Stimulated activated naive CD4-positive, alpha-beta T cell treated with Interleukin-2 at 50 U/mL for 16 hours (primary cell): ENCODE measurements at regions not wholly inside any gene's neighbourhood (a gene's known extent, or its start where the extent isn't known, plus 50 kb on each side); places are given as distances from the start of the nearest gene placed in this dataset.
"Not testable (repeated sequence)": the region's sequence is repeated elsewhere in the genome, so short reads cannot be mapped to it uniquely, and the experiment has no call there.

Source experiments
- DNase-seq: peaks from one replicate; lab custom pipeline; 2025; lab: John Stamatoyannopoulos, UW

DNA sequence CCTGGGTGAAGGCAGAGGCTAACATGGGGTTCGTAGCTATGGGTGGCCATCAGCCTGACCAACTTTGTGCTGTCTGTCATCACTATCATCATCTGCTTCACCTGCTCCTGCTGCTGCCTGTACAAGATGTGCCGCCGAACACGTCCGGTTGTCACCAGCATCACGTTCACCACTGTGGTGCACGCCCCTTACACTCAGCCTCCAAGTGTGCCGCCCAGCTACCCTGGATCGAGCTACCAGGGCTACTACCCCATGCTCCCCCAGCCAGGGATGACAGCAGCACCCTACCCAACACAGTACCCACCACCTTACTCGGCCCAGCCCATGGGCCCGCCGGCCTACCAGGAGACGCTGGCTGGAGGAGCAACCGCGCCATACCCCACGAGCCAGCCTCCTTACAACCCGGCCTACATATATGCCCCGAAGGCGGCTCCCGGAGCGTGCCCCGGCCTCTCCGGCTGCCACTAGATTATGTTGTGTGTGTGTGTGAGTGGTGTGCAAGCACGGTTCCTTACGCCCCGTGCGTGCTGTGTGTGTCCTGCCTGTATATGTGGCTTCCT is 213.4 kb upstream of the XIST start:
- DNase-seq, result no peak

DNA sequence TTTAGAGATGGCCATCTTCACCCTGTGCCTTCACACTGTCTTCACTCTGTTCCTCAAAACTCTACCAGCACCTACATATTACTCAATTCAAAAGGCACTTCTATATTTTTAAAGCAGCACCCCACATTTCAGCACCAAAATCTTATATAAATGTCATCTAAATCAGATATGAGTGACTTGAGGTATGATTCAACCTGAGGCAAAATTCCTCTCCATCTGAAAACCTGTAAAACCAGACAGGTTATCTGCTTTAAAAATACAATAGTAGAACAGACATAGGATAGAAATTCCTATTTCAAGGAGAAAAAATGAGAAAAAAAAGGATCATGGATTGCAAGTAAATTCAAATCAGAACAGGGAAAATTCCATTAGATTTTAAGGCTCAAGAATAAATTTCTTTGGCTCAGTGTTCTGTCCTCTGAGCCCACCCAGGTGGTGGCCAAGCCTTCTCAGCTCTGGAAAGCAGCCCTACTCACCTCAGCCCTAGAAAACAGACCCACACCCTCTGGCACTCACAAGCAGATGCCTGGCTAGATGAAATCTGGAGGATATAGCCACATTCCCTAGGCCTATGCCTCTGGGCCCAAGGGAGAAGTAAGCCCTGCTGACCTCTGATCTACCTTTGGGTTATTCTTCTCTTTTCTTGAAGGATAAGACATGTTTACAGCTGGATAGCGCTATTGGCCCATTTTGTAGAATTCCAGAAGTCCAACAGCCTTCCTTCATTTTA is 211.1 kb upstream of the XIST start:
- no peak for DNase-seq

DNA sequence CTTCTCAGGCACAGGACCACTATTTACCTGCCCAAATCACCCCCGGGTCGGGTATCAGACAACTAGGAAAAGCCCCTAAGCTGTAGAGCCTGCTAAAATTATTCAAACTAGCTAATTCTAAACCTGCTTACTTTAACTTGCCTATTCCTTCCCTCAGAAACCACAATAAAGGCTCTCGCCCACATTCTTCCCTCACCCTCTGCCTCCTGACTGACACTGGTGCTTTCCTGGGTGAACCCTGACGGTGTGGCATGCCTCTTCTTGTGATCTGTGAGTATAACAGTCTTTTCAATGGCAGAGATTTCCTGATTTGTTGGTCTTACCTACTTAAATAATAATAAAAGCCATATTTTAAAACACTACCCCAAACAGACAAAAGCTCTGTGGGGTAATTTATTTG is 209.4 kb upstream of the XIST start:
- no peak for DNase-seq

DNA sequence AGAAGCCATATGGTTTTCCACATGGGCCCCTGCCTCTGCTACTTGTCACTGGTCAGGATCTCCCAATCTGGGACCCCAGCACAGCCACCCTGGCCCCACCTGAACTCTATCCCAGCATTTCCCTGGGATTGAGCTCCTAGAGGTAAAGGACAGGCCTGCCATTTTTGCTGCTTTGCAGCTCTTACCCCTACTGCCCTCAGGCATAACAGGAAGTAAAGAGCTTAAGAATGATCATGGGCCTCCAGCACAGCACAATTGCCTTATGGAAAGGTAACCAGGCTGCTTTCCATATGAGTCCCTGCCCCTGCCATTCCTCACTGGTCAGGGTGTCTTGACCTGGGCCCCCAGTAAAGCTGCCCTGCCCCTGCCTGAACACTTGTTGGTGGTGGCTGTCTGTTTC is 196.6 kb upstream of the XIST start:
- no peak for DNase-seq

DNA sequence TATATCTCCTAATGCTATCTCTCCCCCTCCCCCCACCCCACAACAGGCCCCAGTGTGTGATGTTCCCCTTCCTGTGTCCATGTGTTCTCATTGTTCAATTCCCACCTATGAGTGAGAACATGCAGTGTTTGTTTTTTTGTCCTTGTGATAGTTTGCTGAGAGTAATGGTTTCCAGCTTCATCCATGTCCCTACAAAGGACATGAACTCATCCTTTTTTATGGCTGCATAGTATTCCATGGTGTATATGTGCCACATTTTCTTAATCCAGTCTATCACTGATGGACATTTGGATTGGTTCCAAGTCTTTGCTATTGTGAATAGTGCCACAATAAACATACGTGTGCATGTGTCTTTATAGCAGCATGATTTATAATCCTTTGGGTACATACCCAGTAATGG is 181.6 kb upstream of the XIST start:
- not testable (repeated sequence) for DNase-seq

DNA sequence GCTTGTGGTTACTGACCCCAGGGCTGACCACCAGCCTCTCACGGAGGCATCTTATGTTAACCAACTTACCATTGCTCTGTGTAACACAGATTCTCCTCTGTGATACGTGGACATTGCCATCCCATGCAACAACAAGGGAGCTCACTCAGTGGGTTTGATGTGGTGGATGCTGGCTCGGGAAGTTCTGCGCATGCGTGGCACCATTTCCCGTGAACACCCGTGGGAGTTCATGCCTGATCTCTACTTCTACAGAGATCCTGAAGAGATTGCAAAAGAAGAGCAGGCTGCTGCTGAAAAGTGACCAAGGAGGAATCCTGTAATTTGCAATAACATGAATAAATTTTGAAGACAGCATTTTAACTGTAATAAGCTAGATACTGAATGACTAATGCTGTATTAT is 179.0 kb upstream of the XIST start:
- DNase-seq, result not testable (repeated sequence)

DNA sequence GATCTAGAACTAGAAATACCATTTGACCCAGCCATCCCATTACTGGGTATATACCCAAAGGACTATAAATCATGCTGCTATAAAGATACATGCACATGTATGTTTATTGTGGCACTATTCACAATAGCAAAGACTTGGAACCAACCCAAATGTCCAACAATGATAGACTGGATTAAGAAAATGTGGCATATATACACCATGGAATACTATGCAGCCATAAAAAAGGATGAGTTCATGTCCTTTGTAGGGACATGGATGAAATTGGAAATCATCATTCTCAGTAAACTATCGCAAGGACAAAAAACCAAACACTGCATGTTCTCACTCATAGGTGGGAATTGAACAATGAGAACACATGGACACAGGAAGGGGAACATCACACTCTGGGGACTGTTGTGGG is 178.3 kb upstream of the XIST start:
- DNase-seq, result not testable (repeated sequence)

DNA sequence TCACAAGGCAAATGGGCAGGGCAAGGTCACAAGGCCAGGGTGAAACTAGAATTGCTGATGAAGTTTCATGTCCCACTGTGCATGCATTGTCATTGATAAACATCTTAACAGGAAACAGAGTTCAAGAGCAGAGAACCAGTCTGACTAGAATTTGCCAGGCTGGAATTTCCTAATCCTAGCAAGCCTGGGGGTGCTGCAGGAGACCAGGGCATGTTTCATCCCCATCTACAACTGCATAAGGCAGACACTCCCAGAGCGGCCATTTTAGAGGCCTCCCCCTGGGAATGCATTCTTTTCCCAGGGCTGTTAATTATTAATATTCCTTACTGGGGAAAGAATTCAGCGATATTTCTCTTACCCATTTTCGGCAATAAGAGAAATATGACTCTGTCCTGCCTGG is 172.6 kb upstream of the XIST start:
- not testable (repeated sequence) for DNase-seq

DNA sequence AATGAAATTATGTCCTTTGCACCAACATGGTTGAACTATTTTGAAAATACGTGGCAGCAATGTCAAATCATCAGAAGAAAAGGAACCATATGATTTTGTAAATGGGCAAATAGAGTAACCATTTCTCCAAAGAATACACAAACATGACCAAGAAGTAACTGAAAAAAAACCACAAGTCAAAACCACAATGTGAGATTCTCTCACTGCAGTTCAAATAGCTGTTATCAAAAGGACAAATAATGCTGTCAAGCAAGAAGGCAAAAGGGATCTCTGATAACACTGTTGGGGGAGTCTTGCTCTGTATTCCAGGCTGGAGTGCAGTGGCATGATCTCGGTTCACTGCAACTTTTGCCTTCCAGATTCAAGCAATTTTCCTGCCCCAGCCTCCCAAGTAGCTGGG is 170.7 kb upstream of the XIST start:
- no peak for DNase-seq

DNA sequence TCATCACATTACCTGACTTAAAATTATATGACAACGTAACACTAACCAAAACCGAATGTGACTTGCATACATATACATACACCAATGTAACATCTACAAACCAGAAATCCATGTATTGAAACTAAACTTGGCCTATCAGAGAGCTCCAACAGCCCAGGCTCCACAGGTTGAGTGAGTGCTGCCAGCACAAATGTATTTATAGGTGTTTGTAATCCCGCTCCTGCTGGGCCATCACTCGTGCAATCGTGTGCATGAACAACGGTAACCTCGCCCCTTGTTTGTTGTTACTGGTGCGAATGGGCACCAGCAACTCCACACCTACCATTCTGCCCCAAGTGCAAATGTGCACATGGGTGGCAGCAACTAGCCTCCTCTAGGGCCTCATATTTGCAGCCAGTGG is 165.7 kb upstream of the XIST start:
- DNase-seq, result no peak

DNA sequence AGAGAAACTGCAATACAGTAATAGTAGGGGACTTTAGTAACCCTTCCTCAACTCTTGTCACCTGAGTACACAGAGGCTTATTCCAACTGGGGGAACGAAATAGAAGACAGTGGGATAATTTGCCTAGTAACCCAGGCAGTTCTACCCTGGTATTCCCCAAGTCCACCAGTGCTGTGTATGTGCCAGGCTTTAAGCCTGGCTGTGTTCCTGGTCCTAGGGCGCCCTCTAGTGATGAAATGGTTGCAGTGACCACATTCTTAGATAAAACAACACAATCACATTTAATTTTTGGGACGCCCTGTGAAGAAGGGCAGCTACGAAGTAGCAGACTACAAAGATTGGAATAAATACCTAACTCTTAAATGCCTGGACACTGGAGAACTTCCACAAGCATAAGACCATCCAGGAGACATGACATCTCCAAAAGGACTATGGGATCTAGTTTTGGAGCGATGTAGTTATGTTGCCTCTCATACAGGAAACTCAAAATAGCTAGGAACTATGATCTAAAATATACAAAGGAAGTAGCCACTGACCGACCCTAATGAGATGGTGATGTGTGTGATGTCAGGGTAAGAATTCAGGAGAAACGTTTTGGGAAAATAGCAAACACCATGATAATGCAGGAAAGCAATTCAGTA is 163.0 kb upstream of the XIST start:
- DNase-seq, result peak; percentile 18

DNA sequence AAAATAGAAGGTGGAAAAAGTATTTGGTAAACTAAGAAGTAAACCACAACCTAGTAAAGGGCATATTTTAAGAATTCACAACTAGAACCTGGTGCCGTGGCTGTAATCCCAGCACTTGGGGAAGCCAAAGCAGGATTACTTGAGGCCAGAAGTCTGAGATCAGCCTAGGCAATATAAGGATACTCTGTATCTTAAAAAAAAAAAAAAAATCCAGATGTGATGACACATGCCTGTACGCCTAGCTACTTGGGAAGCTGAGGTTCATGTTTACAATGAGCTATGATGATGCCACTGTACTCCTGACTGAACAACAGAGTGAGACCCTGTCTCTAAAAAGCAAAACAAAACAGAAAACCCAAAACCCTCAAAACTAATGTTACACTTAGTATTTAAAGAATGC is 156.5 kb upstream of the XIST start:
- no peak for DNase-seq

DNA sequence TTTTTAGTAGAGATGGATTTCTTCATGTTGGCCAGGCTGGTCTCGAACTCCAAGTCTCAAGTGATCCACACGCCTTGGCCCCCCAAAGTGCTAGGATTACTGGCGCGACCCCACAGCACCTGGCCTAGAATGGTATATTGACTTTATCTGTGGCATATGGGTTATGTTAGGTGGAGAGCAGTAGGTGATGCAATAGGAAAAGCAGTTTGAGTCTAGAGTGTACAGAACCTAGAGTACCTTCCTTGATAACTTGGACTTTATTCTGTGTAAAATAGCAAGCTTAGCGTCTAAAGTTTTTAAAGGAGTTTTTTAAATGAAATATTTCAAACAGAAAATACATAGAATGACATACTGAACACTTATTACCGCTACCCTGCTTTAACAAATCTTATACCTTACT is 139.5 kb upstream of the XIST start:
- DNase-seq, result no peak

DNA sequence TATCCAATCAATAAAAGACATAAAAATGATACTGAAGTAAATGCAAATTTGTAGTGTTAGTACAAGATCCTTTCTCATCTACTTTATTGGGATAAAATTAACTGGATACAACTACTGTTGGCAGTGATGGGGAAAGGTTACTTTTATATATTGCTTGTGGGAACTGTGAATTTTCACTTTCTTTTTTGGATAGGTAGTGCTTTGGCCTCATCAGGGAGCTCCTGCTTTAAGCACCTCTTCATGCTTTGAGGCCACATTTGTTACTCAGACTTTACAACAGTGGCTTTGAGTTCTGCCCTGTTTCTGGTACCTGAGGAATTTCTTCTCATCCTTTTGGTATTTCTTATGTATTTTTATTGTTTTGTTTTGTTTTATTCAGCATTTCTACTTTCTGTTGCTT is 134.7 kb upstream of the XIST start:
- no peak for DNase-seq

DNA sequence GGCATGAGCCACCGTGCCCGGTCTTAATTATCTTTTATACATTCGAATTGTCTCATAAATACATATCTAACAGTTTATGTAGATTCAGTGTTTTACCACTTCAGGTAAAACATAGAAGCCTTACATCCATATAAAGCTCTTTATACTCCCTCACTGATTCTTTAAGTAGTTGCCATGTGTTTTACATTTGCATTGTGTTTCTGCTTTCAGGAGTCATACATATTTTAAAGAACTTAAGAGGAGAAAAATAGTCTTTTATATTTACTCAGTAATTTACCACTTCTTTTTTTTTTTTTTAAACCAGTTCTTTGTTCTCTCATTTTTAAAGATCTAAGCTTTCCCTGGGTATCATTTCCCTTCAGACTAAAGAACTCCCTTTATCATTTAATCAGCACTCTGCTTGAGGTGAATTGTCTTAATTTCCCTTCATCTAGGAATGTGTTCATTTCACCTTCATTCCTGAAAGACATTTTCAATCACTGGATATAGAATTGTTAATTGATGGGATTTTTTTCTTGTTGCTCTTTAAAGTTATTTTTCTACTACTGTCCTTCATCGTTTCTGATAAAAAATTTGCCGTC is 127.1 kb upstream of the XIST start:
- DNase-seq, result no peak

DNA sequence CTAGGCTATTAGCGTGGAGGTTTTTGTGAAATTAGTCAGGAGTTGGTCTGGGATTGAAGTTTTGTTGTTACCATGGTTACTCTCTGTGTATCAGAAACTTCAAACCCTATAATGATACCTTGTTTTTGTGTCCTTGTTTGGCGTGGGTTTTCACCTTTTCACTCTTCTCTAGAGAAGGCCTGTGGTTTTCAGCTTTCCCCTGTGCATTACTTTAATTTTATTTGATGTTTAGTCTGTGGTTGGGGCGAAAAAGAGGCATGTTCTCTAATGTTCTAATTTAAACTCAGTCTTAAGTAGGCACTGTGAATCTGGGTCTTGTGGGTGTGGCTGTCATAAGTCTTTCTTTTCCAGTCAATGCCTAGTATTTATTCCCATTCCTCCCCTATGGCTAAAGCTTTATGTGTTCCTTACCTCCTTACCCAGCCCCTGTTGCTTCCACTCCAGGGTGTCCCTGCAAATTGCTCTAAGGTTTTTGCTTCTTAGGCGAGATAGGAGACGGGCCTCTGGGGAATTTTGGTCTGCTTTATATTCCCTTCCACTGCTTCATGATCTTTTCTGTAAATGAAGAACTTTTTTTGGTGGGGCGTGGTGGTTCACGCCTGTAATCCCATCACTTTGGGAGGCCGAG is 125.1 kb upstream of the XIST start:
- DNase-seq, result no peak

DNA sequence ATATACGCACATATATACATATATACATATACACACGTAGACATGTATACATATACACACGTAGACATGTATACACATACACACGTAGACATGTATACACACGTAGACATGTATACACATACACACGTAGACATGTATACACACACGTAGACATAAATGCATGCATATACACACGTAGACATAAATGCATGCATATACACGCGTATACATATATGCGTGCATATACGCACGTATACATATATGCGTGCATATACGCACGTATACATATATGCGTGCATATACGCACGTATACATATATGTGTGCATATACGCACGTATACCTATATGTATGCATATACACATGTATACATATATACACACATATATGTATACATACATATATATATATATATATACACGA is 114.9 kb upstream of the XIST start:
- DNase-seq, result not testable (repeated sequence)

DNA sequence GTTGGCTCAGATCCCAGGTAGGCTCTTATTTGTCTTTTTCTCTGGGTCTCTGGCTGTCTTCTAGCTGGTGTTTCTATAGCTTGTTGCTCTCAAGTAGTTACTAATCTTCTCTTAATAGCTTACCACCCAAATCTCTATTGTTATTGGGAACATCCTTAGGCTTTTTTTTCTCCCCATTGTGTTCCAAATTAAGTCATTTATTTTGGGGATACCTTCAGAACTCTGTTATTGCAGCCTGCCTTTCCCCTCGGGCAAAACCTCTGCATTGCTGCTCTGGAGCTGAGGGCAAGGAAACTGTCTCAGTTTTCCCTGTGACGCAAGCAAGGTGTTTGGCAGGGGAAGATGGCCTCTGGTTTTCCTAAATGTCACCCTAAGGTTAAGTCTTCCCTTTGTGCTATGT is 113.3 kb upstream of the XIST start:
- DNase-seq, result no peak

DNA sequence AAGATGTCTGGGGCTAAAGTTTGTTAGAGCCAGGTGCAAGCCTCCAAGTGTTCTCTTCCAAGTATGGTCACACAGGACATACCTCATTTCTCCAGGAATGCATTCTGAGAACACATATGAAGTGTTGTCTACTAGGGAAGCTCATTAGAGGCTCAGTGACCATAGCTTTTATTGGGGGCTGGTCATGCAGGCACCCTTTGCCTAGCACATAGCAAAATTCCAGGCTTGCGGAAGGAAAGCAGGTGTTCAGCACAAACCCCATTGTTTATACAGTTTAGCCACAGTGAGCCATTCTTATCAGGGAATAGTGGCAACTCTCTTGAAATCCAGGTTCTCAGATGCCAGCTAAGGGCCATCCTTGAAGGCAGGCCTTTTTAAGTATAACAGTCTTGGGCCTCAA is 112.1 kb upstream of the XIST start:
- no peak for DNase-seq

DNA sequence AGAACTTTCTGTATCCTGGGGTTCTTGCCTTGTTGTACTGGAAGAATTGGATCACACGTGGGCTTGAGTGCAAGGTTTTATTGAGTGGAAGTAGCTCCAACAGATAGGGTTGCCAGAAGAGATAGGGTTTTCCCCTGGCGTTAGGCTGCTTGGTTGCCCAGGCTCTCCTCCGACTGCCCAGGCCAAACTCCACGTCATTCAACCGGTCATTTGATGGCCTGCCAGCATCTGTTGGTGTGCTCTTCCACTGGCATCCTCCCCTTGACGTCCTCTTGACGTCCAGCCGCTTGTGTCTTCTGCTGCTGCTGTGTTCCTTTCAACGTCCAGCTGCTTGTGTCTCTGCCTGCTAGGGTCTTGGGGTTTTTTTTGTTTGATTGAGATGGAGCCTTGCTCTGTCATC is 111.2 kb upstream of the XIST start:
- no peak for DNase-seq

DNA sequence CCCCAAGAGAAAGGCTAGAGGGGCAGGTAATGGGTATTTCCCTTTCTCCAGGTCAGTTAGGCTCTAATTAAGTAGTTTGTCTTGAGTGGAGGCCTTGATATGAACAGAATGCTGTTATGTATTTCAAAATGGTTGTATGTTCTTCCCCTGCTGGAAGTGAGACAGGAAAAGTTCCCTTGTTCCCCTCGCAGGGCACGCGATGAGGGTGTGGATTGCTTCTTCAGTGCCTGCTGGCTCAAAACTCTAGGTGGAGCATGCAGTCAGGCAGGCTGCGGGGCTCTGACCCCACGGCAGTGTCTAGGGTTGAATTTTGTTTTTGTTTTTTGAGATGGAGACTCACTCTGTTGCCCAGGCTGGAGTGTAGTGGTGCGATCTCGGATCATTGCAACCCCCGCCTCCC is 110.4 kb upstream of the XIST start:
- DNase-seq, result no peak

DNA sequence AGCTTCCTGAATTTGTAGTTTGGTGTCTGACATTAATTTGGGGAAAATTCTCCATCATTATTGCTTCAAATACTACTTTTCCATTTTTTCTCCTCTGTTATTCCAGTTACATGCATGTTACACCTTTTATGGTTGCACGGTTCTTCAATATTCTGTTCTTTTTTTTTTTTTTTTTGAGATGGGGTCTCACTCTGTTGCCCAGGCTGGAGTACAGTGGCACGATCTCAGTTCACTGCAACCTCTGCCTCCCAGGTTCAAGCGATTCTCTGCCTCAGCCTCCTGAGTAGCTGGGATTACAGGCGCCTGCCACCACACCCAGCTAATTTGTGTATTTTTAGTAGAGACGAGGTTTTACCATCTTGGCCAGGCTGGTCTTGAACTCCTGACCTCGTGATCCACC is 109.4 kb upstream of the XIST start:
- DNase-seq, result not testable (repeated sequence)

DNA sequence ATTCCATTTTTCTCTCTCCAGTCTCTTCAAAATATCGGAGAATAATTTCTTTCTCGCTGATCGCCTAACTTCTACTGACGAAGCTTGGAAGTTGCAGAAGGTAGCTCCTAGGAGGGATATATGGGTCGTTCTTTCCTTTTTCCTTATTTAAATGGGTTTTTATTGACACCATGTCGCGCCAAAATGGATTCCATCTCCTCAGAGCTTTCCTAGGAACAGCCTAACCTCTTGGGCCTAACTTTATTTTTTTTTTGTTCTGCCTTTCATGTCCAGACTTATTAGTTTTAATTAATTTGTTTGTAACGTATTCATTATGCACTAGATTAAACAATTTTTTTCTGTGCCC is 92.0 kb upstream of the XIST start:
- DNase-seq, result no peak
